Ascending aorta (tissue), 2 donors: ENCODE measurements at regions not wholly inside any gene's neighbourhood (a gene's known extent, or its start where the extent isn't known, plus 50 kb on each side); places are given as distances from the start of the nearest gene placed in this dataset.

Source experiments
- DNase-seq, 2 donors: peaks; one replicate each; pipeline ENCODE4 v3.0.0-alpha.2; 2019; ENCODE audit warnings: low spot score in 2 of 2
- H3K27ac ChIP-seq, 2 donors: fragments of 200-600 bp; sonication (generic); one replicate each; pipeline ENCODE4 v1.5.1; 2016 to 2017; ENCODE audit warnings: mild to moderate bottlenecking in 1 of 2
- H3K27me3 ChIP-seq: fragments of 200-600 bp; sonication (generic); one replicate; pipeline ENCODE4 v1.5.1; 2017
- H3K36me3 ChIP-seq, 2 donors: fragments of 200-600 bp; sonication (generic); one replicate each; pipeline ENCODE4 v1.5.1; 2016
- H3K4me1 ChIP-seq, 2 donors: fragments of 200-600 bp; sonication (generic); one replicate each; pipeline ENCODE4 v1.5.1; 2016 to 2017; ENCODE audit warnings: mild to moderate bottlenecking in 1 of 2
- H3K4me3 ChIP-seq, 2 donors: fragments of 200-600 bp; sonication (generic); one replicate each; pipeline ENCODE4 v1.5.1; 2016 to 2017; ENCODE audit warnings: mild to moderate bottlenecking in 1 of 2
- H3K9me3 ChIP-seq, 2 donors: fragments of 200-600 bp; sonication (generic); one replicate each; pipeline ENCODE4 v1.5.1; 2016
- CTCF ChIP-seq, 3 experiments: fragments of 200-600 bp in 2 of 3; fragments of 450-650 bp in 1 of 3; sonication (generic) in 2 of 3; IDR thresholded peaks; one replicate each; pipeline ENCODE4 v1.5.1; 2016 to 2019; ENCODE audit warnings: antibody characterized with exemption in 3 of 3, mild to moderate bottlenecking in 1 of 3, moderate library complexity in 1 of 3
- intact Hi-C: fragments of 100-400 bp; cut with DNase I; formaldehyde crosslinking; loops from one replicate; pipeline ENCODE4 v1.15.1; 2023

DNA sequence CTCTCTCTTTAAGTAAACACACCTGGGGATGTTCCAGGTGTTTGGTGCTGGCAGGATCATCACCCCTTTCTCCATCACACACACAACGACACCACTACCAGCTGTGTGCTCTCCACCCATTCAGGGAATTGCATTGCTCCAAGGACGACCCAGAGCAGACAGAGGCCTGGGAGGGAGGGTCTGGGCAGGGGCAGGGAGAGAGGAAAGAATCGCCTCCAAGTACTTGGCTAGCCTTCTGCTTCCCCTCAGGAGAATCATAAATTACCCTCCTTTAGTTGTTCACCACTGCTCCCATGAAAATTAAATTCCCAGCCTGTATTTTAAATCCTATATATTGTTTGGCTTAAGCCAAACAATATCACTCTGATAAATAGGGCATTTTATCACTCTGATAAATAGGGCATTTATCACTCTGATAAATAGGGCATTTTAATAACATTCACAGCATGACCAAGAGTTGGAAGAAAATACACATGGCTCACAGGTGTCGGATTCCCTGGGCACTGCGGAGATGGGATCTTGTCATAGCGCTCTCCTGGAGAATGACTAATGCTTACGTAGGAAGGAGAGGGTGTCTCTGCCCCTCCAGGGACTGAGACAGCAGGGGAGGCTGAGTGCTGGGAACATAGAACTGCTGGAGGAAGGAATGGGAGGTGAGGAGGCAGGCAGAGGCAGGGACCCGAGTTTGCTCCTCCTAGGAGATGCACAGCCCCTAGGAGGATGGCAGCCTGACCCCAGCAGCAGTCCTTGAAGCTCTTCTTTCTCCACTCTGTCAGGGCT, 673.6 kb downstream of the HS3ST4 start:
- H3K4me3 ChIP-seq = no peak overlapping the region
- no peak for DNase-seq
- no peaks in the 10 kb centered on the region for H3K27me3 ChIP-seq
- H3K9me3 ChIP-seq = no peaks in the 10 kb centered on the region
- no peak for TF ChIP-seq CTCF (IDR thresholded peaks at IDR 0.05)
- H3K27ac ChIP-seq = no peak overlapping the region
- H3K4me1 ChIP-seq = no peaks in the 10 kb centered on the region
- intact Hi-C loops = no loop called here
- H3K36me3 ChIP-seq = no peaks in the 10 kb centered on the region

DNA sequence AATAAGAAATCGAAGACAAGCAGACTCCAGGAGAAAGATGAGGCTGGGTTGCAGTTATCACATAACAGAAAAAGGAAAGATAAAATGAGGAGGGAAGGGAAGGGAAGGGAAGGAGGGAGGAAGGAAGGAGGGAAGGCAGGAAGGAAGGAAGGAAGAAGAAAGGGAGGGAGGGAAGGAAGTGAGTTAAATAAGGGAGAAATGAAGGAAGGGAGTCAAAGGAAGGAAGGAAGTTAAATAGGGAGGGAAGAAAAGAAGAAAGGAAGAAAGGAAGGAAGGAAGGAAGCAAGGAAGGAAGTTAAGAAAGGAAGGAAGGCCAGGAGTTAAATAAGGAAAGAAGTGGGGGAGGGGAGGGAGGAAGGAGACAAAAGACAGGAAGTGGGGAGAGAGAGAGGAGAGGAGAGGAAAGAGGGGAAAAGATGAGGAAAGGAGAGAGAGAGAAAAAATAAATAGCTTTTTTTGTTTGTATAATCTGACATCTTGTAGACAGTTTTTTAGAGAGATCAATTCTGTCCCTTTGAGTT, 679.6 kb downstream of the HS3ST4 start:
- H3K27me3 ChIP-seq = no peaks in the 10 kb centered on the region
- no peaks in the 10 kb centered on the region for H3K4me1 ChIP-seq
- TF ChIP-seq CTCF (IDR thresholded peaks at IDR 0.05) = no peak
- H3K27ac ChIP-seq = no peak overlapping the region
- no peak overlapping the region for H3K4me3 ChIP-seq
- intact Hi-C loops = no loop called here
- DNase-seq = no peak
- no peaks in the 10 kb centered on the region for H3K36me3 ChIP-seq
- H3K9me3 ChIP-seq = no peaks in the 10 kb centered on the region

DNA sequence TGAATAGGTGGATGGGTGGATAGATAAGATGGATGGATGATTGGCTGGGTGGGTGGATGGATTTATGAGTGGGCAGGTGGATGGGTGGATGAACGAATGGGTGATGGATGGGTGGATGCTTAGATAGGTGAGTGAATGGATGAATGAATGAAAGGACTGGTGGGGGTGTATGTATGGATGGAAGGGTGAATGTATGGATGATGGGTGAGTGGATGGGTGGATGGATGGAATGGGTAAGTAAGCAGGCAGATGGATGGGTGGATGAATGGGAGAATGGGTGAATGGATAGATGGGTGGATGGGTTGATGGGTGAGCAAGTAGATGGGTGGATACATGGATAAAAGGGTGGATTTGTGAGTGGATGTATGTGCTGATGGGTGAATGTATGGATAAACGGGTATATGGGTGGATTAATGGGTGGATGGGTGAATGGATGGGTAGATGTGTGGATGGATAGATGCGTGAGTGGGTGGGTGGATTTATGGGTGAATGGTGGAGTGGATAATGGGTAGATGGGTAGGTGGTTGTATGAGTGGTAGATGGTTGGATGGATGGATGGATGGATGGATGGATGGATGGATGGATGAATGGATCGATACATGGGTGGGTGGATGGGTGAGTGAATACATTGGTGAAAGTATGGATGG, 682.6 kb downstream of the HS3ST4 start:
- no peak overlapping the region for H3K27ac ChIP-seq
- intact Hi-C loops = no loop called here

DNA sequence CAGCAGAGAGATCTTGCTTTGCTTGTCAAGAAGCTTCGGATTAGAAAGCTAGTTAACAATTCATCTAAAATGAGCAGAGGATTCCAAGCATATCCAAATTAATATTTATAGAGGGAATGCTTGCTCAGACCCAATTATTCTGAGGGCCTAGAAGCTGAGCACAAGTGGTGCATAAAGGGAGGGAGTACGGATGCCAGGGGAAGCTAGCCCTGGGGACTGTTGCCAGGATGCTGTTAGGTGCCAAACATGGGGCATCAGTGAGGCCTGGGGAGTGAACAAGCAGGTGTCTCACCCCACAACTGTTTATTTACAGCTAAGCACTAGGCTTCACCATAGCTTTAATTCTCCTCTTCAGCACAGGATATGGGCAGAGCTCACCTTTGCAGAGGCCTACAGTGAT, 684.1 kb upstream of the C16orf82 start:
- Histone ChIP-seq H3K4me3 (no peak overlapping the region), H3K36me3 (no peaks in the 10 kb centered on the region), H3K9me3 (no peaks in the 10 kb centered on the region), H3K27ac (no peak overlapping the region), H3K4me1 (no peaks in the 10 kb centered on the region), H3K27me3 (no peaks in the 10 kb centered on the region)
- no peak for DNase-seq
- TF ChIP-seq CTCF (IDR thresholded peaks at IDR 0.05) = no peak
- intact Hi-C loops = no loop called here

More for the DNA sequence above, 682.6 kb downstream of the HS3ST4 start:
- Histone ChIP-seq H3K4me3 (no peak overlapping the region), H3K4me1 (no peaks in the 10 kb centered on the region), H3K9me3 (no peaks in the 10 kb centered on the region), H3K27me3 (no peaks in the 10 kb centered on the region), H3K36me3 (no peaks in the 10 kb centered on the region)
- TF ChIP-seq CTCF (IDR thresholded peaks at IDR 0.05) = no peak
- DNase-seq = no peak

DNA sequence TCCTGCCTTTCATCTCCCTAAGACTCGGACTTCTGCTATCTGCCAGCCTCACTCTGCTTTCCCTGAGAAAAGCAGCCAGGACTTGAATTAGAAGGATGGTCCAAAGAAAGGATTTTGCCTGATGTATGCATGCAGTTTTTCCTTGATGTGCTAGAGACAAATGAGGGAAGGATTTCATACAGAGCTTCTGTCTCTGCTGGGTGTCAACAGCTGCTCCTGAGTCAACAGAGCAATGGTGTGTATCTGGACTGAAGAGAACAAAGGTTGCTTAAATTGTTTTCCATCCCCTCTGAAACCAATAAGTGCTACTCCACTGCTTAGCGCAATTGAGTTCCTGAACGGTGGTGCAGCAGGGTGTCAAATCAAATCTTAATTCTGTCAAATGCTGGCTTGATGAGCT, 680.6 kb upstream of the C16orf82 start:
- intact Hi-C loops = no loop called here
- no peaks in the 10 kb centered on the region for H3K9me3 ChIP-seq
- H3K27me3 ChIP-seq = no peaks in the 10 kb centered on the region
- no peak for TF ChIP-seq CTCF (IDR thresholded peaks at IDR 0.05)
- DNase-seq = no peak
- no peak overlapping the region for H3K27ac ChIP-seq
- no peaks in the 10 kb centered on the region for H3K4me1 ChIP-seq
- H3K36me3 ChIP-seq = no peaks in the 10 kb centered on the region
- no peak overlapping the region for H3K4me3 ChIP-seq
